ENCODE measurements at regions not wholly inside any gene's neighbourhood (a gene's known extent, or its start where the extent isn't known, plus 50 kb on each side); places are given as distances from the start of the nearest gene placed in this dataset.

- TF ChIP-seq POLR2A (IDR thresholded peaks at IDR 0.05): no peak
- TF ChIP-seq CTCF (IDR thresholded peaks at IDR 0.05 in 8 of 11, conservative IDR thresholded peaks at IDR 0.05 in 3 of 11): no peak
Measured at GRCh38 chrX:140172401-140172800, 207.1 kb upstream of the CXorf66 start.

All from spleen (tissue), 7 donors.